Epithelial cell of proximal tubule (primary cell): ENCODE measurements at regions not wholly inside any gene's neighbourhood (a gene's known extent, or its start where the extent isn't known, plus 50 kb on each side); places are given as distances from the start of the nearest gene placed in this dataset.

Experiments used
- DNase-seq: peaks from one replicate; pipeline ENCODE4 v3.0.0-alpha.2; 2011; ENCODE audit warnings: low read depth
- H3K4me3 ChIP-seq: 2 replicates; pipeline ENCODE4 v1.5.1; 2011; ENCODE audit warnings: low read depth, mild to moderate bottlenecking, low read length
- CTCF ChIP-seq: conservative IDR thresholded peaks from 2 replicates; pipeline ENCODE4 v1.5.1; 2012; ENCODE audit warnings: low read depth, mild to moderate bottlenecking, low read length

GRCh38 chr3:162743091-162743490 is 1246.5 kb downstream of the OTOL1 start:
- TF ChIP-seq CTCF: no peak
- no peak for DNase-seq
- no peak overlapping the region for H3K4me3 ChIP-seq

GRCh38 chr3:162760789-162761188 is 1264.2 kb downstream of the OTOL1 start:
- no peak for TF ChIP-seq CTCF
- no peak for DNase-seq
- no peak overlapping the region for H3K4me3 ChIP-seq

- no peak for TF ChIP-seq CTCF
- no peak overlapping the region for H3K4me3 ChIP-seq
- no peak for DNase-seq
These were observed 1267.6 kb downstream of the OTOL1 start for GRCh38 chr3:162764051-162764807.

GRCh38 chr3:162764808-162765071 is 1268.1 kb downstream of the OTOL1 start:
- peak; percentile 18 for DNase-seq
- no peak overlapping the region for H3K4me3 ChIP-seq
- TF ChIP-seq CTCF: no peak

GRCh38 chr3:162765524-162765923 is 1268.9 kb downstream of the OTOL1 start:
- TF ChIP-seq CTCF: no peak

GRCh38 chr3:162769564-162769963 is 1273.0 kb downstream of the OTOL1 start:
- peak; percentile 19 for DNase-seq
- TF ChIP-seq CTCF: no peak
- H3K4me3 ChIP-seq: no peak overlapping the region

More at GRCh38 chr3:162765524-162765923, 1268.9 kb downstream of the OTOL1 start:
- no peak for DNase-seq
- no peak overlapping the region for H3K4me3 ChIP-seq

GRCh38 chr3:162770551-162770950 is 1273.9 kb downstream of the OTOL1 start:
- H3K4me3 ChIP-seq: no peak overlapping the region
- DNase-seq: no peak
- TF ChIP-seq CTCF: no peak
